GM19023 (cell line): ENCODE measurements at regions not wholly inside any gene's neighbourhood (a gene's known extent, or its start where the extent isn't known, plus 50 kb on each side); places are given as distances from the start of the nearest gene placed in this dataset.
"Not testable (repeated sequence)": the region's sequence is repeated elsewhere in the genome, so short reads cannot be mapped to it uniquely, and the experiment has no call there.

ENCODE experiments used
- ATAC-seq: cut with Tn5 transposase; IDR thresholded peaks from one replicate; pipeline ENCODE4 v1.9.1; 2021; ENCODE audit warnings: mild to moderate bottlenecking, moderate library complexity; ENCODE audit not compliant: unreplicated experiment

GRCh38 chr10:76621886-76622620, 1015.6 kb downstream of the KCNMA1 start:
- no peak for ATAC-seq

- no peak for ATAC-seq
Observed at GRCh38 chr10:76618641-76619040, 1019.0 kb downstream of the KCNMA1 start.

DNA sequence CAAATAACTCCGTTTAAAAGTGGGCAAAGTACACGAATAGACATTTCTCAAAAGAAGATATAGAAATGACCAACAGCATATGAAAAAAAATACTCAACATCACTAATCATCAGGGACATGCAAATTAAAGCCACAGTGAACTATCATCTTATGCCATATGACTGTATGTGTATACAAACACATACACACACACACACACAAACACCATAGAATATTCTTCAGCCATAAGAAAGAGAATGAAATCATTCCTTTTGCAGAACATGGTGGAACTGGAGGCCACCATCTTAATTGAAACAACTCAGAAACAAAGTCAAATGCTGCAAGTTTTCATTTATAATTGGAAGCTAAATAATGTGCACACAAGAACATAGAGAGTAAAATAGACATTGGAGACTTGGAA, 1019.4 kb downstream of the KCNMA1 start:
- no peak for ATAC-seq

DNA sequence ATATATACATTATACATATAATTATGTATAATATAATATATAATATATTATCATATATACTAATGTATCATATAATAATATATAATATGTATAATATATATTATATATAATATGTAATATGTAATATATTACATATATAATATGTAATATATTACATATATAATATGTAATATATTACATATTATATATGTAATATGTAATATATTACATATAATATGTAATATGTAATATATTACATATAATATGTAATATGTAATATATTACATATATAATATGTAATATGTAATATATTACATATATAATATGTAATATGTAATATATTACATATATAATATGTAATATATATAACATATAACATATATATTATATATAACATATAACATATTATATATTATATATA, 1020.9 kb downstream of the KCNMA1 start:
- not testable (repeated sequence) for ATAC-seq

GRCh38 chr10:76615049-76615448, 1022.6 kb downstream of the KCNMA1 start:
- ATAC-seq = no peak
